ENCODE measurements at regions not wholly inside any gene's neighbourhood (a gene's known extent, or its start where the extent isn't known, plus 50 kb on each side); places are given as distances from the start of the nearest gene placed in this dataset.
"Not testable (repeated sequence)": the region's sequence is repeated elsewhere in the genome, so short reads cannot be mapped to it uniquely, and the experiment has no call there.

DNA sequence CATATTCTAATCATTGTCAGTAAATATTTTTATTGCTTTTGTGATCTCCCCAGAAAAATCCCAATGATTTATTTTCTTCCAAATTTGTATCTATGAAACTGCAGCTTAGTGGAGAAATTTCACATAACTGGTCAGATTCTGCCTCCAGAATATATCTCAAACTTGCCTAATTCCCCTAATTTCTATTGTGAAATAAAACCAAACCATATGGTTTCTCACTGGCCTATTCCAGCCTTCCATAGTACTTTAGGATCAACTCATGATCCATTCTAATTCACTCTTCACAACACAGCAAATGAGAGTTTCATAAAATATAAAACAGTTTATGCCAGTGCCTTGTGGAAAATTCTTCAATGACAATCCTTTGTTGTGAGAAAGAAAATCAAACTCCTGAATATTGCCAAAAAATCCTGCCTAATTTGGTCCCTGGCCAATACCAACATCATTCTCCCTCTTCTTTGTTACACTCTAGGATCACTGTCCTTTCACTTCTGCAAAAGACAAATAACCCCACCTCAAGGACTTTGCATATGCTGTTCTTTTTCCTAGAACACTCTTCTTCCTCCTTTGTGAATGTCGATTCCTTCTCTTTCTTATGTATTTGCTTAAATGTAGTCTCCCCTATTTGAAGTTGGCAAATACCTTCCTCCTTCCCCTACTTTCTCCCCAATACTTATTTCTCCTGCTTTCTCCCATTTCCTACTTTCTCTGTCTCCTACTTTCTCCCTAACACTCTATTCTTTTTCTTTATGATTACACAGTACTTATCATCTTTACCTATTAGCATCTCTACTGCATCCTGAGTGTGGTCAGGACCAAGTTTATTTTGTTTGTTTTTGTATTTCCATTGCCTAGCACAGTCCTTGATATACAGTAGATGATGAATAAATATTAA is 587.5 kb downstream of the RFPL4B start:
- no peak overlapping the region for H3K4me3 ChIP-seq (ENCODE audit: low read depth, low read length)
- DNase-seq (ENCODE audit: low read depth) = no peak
- TF ChIP-seq, protein P1, sequence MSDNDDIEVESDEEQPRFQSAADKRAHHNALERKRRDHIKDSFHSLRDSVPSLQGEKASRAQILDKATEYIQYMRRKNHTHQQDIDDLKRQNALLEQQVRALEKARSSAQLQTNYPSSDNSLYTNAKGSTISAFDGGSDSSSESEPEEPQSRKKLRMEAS (IDR thresholded peaks at IDR 0.05; ENCODE audit: low read depth, low read length) = no peak
- TF ChIP-seq POLR2A (IDR thresholded peaks at IDR 0.05; ENCODE audit: extremely low read depth, insufficient read length) = no peak
- no peak for TF ChIP-seq MYC (IDR thresholded peaks at IDR 0.05; ENCODE audit: low read depth, low read length)
- TF ChIP-seq, protein P2, sequence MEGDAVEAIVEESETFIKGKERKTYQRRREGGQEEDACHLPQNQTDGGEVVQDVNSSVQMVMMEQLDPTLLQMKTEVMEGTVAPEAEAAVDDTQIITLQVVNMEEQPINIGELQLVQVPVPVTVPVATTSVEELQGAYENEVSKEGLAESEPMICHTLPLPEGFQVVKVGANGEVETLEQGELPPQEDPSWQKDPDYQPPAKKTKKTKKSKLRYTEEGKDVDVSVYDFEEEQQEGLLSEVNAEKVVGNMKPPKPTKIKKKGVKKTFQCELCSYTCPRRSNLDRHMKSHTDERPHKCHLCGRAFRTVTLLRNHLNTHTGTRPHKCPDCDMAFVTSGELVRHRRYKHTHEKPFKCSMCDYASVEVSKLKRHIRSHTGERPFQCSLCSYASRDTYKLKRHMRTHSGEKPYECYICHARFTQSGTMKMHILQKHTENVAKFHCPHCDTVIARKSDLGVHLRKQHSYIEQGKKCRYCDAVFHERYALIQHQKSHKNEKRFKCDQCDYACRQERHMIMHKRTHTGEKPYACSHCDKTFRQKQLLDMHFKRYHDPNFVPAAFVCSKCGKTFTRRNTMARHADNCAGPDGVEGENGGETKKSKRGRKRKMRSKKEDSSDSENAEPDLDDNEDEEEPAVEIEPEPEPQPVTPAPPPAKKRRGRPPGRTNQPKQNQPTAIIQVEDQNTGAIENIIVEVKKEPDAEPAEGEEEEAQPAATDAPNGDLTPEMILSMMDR (IDR thresholded peaks at IDR 0.05; ENCODE audit: low read depth, low read length) = no peak

DNA sequence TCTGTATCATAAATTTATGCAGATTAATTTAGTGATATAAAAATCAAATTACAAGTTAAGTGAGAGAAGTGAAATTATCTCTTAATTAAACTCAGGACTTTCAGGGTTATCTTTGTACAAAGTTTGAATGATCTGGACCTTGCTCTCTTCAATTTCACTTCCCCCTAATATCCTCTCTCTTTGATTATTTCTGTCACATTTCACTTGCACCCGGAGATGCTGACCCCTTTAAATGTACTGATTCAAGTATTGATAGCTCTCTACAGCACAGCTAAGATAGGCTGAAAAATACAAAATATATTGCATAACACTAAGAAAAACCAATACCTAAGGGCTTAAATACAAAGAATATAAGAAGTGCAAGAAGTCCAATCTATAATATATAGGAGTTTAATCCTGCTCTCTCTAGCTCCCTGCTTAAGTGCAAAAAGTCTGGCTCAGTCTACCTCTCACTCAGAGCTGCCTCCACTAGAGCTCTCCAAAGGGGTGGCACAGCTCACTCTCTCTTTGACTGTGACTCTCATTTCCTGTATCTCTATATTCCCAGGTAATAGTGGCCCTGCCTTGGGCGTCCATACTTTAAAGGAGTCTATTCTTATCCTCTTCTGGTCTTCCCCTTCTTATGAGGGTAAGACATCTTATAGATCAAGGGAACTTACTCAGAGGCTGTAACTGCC is 588.4 kb downstream of the RFPL4B start:
- no peak for DNase-seq (ENCODE audit: low read depth)
- no peak overlapping the region for H3K4me3 ChIP-seq (ENCODE audit: low read depth, low read length)
- TF ChIP-seq, protein P1 (IDR thresholded peaks at IDR 0.05; ENCODE audit: low read depth, low read length) = no peak
- TF ChIP-seq, protein P2 (IDR thresholded peaks at IDR 0.05; ENCODE audit: low read depth, low read length) = no peak
- TF ChIP-seq POLR2A (IDR thresholded peaks at IDR 0.05; ENCODE audit: extremely low read depth, insufficient read length) = no peak
- TF ChIP-seq MYC (IDR thresholded peaks at IDR 0.05; ENCODE audit: low read depth, low read length) = no peak

DNA sequence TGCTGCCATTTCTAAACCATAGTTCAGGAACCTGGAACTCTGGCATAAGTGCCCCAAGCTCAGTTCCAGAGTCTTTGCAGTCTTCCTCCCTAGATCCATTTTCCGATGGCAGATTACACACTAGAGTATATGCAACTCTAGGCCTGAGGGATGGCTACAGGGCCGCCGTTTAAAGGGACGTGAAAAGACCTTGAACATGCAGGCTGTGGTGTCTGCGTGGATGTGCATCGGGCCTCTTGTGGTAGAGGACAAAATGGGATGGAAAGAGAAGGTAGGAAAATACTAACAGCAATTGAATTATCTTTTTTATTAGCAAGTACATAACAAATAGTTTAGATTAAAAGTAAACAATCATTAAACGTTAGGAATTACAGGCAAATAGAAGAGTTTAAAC is 588.9 kb downstream of the RFPL4B start:
- DNase-seq (ENCODE audit: low read depth) = no peak
- TF ChIP-seq, protein P2 (IDR thresholded peaks at IDR 0.05; ENCODE audit: low read depth, low read length) = no peak
- TF ChIP-seq POLR2A (IDR thresholded peaks at IDR 0.05; ENCODE audit: extremely low read depth, insufficient read length) (no peak), MYC (IDR thresholded peaks at IDR 0.05; ENCODE audit: low read depth, low read length) (no peak)
- TF ChIP-seq, protein P1 (IDR thresholded peaks at IDR 0.05; ENCODE audit: low read depth, low read length) = no peak
- H3K4me3 ChIP-seq (ENCODE audit: low read depth, low read length) = no peak overlapping the region

DNA sequence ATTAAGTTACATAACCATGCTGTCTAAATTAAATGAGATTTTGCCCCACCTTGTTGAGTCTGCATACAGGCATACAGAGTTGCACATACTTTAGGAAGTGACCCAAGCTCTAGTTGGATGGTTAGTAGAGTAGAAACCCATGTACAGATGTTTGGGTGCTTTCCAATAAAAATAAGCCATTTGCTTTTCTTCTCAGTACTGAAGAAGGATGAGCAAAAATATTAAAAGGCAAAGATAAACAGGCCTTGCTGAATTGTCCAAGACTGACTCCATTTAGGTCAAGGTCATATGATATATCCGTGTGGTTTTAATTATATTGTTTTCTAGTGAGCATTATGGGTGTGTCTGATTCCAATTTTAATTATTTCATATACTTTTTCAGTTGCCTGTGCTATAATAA is 589.4 kb downstream of the RFPL4B start:
- no peak overlapping the region for H3K4me3 ChIP-seq (ENCODE audit: low read depth, low read length)
- TF ChIP-seq, protein P2 (IDR thresholded peaks at IDR 0.05; ENCODE audit: low read depth, low read length) = no peak
- no peak for TF ChIP-seq MYC (IDR thresholded peaks at IDR 0.05; ENCODE audit: low read depth, low read length)
- TF ChIP-seq POLR2A (IDR thresholded peaks at IDR 0.05; ENCODE audit: extremely low read depth, insufficient read length) = no peak
- TF ChIP-seq, protein P1 (IDR thresholded peaks at IDR 0.05; ENCODE audit: low read depth, low read length) = no peak
- no peak for DNase-seq (ENCODE audit: low read depth)

DNA sequence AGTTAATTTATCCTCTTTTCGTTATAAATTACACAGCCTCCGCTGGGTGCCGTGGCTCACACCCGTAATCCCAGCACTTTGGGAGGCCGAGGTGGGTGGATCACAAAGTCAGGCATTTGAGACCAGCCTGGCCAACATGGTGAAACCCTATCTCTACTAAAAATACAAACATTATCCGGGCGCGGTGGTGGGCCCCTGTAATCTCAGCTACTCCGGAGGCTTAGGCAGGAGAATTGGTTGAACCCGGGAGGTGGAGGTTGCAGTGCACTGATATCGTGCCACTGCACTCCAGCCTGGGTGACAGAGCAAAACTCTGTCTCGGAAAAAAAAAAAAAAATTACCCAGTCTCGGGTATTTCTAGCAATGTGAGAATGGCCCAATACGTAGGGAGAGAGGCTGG is 590.6 kb downstream of the RFPL4B start:
- DNase-seq (ENCODE audit: low read depth) = not testable (repeated sequence)

DNA sequence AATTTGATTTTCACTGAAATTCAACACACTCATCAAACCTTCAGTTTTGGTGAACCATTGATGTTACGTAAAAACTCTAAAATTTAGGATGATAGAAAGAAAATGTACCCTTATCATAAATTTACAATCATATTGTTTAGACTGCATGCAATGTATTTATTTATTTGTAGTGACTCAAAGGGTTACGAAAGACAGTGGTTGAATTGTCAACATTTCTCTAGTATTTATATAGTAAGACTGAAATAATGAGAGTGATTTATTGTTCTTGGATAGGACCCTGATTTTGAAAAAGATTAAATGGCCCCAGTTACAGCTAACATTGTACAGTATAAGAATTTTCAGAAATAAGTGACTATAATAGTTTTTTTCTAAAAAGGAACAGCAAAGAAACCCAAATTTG is 591.5 kb downstream of the RFPL4B start:
- no peak overlapping the region for H3K4me3 ChIP-seq (ENCODE audit: low read depth, low read length)
- DNase-seq (ENCODE audit: low read depth) = no peak
- TF ChIP-seq, protein P1 (IDR thresholded peaks at IDR 0.05; ENCODE audit: low read depth, low read length) = no peak
- no peak for TF ChIP-seq MYC (IDR thresholded peaks at IDR 0.05; ENCODE audit: low read depth, low read length)
- TF ChIP-seq, protein P2 (IDR thresholded peaks at IDR 0.05; ENCODE audit: low read depth, low read length) = no peak
- TF ChIP-seq POLR2A (IDR thresholded peaks at IDR 0.05; ENCODE audit: extremely low read depth, insufficient read length) = no peak

More for the DNA sequence above, 590.6 kb downstream of the RFPL4B start:
- not testable (repeated sequence) for H3K4me3 ChIP-seq (ENCODE audit: low read depth, low read length)

Data from NB4 (cell line).